Nucleus accumbens (tissue), 56 donors: ENCODE measurements at regions not wholly inside any gene's neighbourhood (a gene's known extent, or its start where the extent isn't known, plus 50 kb on each side); places are given as distances from the start of the nearest gene placed in this dataset.
A peak's percentile ranks its signal among the peaks of the same experiment; 100 is the strongest.
"Not testable (repeated sequence)": the region's sequence is repeated elsewhere in the genome, so short reads cannot be mapped to it uniquely, and the experiment has no call there.

Experiments used
- DNase-seq, 56 donors: peaks; one replicate each; lab custom pipeline; 2025; lab: John Stamatoyannopoulos, UW

- DNase-seq = no peak
These were observed 424.9 kb upstream of the KAZN start for GRCh38 chr1:14173598-14173997.

- not testable (repeated sequence) for DNase-seq
These were observed 420.6 kb upstream of the KAZN start for GRCh38 chr1:14177866-14178265.

- peak in 1 of 56 donors; percentile 1 for DNase-seq
These were observed 417.7 kb upstream of the KAZN start for GRCh38 chr1:14180738-14181137.

- DNase-seq = no peak
These were observed 417.2 kb upstream of the KAZN start for GRCh38 chr1:14181191-14181795.

DNA sequence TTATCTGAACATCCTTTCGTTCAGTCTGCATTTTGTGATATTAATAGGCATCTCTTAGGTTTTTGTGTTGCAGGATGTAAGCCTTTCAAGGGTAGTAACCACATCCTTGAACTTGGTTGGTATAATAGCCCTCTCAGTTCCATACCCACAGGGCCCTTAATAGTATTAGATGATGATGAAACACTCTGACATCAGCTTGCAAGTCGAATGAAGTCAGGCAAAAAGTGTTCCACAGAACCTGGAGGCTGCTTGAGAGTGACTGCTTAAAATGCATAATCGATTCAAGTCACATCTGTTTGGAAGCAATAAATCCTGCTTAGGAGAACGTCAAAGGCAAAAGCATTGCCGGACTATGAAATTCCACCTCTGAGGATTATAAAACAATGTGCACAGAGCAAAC is 415.6 kb upstream of the KAZN start:
- DNase-seq = no peak

- no peak for DNase-seq
These were observed 415.2 kb upstream of the KAZN start for GRCh38 chr1:14183329-14183728.

DNA sequence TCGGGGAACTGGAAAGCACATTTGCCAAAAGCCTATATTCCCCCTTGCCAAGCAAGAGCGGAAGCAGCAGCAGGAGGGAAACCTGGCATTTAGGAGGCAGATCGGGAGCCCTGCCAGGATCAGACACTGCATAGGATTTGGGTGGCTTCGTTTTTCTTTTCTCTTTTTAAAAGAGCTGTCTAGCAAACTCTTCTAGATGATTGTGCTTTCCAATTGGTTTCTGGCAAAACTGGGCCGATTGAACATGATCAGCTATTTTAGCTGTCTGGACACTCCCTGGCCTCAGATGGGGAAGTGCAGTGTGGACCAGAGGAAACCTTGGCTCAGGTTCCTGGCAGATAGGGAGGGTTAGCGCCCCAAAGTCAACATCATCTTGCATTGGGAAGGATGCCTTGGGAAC is 414.0 kb upstream of the KAZN start:
- peak in 1 of 56 donors; percentile 3 for DNase-seq

GRCh38 chr1:14189381-14189780 is 409.1 kb upstream of the KAZN start:
- no peak for DNase-seq

- DNase-seq = no peak
These were observed 408.0 kb upstream of the KAZN start for GRCh38 chr1:14190508-14190907.

- DNase-seq = no peak
These were observed 404.0 kb upstream of the KAZN start for GRCh38 chr1:14194511-14194910.

- DNase-seq = no peak
These were observed 393.4 kb upstream of the KAZN start for GRCh38 chr1:14205066-14205465.

- no peak for DNase-seq
These were observed 383.3 kb upstream of the KAZN start for GRCh38 chr1:14215151-14215550.

- no peak for DNase-seq
These were observed 381.1 kb upstream of the KAZN start for GRCh38 chr1:14217384-14217783.

DNA sequence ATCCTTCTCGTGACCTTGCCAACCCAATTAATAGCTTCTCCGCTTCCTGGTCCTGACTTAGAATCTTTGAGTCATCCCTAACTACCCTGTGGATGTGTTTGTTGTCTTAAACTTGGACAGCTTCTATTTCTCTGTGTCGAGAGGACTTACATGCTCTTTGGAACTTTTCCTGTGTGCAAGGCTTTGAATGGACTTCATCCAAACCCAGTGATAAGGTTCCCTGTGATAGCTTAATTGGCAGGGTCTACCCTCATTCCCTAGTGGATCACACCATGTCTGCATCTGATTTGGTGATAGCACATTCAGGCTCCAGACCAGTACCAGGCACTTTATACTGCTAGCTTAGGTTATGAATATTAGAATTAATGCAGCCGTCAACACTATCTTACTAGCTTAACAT is 378.2 kb upstream of the KAZN start:
- no peak for DNase-seq

DNA sequence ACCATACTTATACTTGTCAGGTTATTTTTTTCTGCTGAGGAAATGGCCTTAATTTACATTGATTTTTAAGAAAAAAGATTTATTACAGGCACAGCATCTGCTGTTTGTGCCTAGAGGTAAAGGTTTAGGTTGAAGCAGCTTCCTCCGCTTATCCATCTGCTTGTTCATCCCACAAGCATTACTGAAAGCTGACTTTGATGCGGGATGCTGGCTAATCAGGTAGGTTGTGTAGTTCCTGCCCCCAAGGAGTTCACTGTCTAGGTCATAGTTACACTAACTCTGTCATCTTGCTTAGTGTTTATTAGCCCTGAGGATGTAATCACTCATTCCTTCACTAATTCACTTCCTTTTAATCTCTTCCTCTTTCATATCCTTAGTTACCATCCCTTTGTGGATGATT is 377.7 kb upstream of the KAZN start:
- no peak for DNase-seq

DNA sequence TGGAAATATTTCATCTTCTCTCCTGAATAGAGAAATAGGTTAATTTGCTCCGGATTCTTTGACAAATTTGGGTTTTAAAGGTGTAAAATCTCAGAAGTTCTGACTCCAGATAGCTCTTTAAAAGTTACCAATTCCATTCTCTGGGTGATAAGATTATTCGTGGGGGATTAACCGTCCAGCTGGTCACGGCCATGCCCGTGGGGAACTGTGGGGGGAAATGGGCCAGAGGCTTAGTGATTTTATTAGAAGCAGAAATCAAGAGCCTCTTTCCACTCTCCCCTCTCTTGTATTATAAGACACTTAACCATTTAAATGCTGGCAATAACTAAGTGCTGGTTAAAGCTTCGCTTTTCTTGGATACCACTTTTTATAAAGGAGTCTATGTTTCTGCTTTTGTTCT is 376.4 kb upstream of the KAZN start:
- no peak for DNase-seq

DNA sequence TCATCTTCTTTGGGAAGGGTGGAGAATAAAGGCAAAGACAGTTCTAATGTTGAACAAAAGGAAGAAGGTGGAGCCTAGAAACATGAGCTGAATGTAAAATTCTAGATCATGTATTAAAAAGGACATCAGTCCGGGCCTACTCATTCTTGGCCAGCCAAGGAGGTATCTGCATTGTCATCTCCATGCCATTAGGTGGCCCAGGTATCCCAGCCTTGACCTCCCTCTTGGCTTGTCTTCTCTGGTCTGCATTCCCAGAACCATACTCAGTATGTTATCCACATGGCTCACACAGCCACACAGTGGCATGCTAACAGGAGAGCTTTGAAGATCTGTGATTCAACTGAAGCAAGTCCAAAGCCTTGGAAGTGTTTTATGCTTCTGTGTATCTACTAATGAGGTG is 369.8 kb upstream of the KAZN start:
- DNase-seq = no peak

GRCh38 chr1:14233510-14233909 is 365.0 kb upstream of the KAZN start:
- no peak for DNase-seq

- no peak for DNase-seq
These were observed 362.4 kb upstream of the KAZN start for GRCh38 chr1:14236097-14236496.

GRCh38 chr1:14238472-14239307 is 359.8 kb upstream of the KAZN start:
- no peak for DNase-seq

- no peak for DNase-seq
These were observed 358.2 kb upstream of the KAZN start for GRCh38 chr1:14240265-14240664.

- no peak for DNase-seq
These were observed 356.4 kb upstream of the KAZN start for GRCh38 chr1:14242123-14242522.
